CD4-positive, alpha-beta T cell treated with Interferon gamma for 1 hour (primary cell): ENCODE measurements at regions not wholly inside any gene's neighbourhood (a gene's known extent, or its start where the extent isn't known, plus 50 kb on each side); places are given as distances from the start of the nearest gene placed in this dataset.

Experiments used
- DNase-seq: peaks from one replicate; pipeline ENCODE4 v3.0.0-alpha.2; 2020

DNA sequence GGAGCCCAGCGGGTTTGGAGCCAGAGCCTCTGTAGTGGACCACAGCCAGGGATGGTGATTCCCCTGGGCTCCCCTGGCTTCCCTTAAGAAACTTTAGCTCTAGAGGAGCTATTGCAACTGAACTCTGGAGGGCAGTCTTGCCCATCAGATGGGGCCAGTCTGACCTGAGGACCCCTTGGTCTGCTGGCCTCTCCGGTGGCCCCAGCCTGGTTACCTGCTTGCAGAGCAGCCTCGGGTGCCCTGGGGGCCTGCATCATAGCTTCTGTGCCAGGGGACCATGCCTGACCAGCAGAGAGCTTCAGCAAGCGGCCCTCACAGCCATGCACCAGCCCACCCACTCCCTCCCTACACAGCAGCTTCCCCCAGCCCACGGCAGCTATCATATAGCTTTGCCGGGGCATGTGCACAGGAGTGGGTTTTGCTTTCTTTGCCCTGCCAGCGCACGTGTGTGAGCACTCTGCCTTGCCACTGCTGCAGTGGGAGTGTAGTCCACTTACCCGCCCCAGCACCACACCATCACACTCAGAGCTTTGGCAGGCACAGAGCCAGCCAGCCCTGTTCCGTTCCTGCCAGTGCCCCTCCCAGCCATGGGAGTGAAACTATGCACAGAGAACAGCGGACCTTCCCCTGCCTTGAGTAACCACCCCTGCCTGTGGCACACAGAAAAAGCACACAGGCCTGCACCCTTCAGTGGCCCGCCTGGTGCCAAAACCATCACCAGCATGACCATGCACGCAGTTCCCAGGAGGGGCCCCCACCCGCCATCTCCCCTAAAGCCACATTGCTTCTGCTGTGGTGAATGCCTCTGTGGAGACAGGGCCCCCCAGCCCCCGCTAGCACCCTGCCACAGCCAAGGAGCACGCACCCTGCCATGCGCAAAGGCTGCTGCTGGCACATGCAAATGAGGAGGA lies 442.9 kb upstream of the NEGR1 start:
- no peak for DNase-seq

DNA sequence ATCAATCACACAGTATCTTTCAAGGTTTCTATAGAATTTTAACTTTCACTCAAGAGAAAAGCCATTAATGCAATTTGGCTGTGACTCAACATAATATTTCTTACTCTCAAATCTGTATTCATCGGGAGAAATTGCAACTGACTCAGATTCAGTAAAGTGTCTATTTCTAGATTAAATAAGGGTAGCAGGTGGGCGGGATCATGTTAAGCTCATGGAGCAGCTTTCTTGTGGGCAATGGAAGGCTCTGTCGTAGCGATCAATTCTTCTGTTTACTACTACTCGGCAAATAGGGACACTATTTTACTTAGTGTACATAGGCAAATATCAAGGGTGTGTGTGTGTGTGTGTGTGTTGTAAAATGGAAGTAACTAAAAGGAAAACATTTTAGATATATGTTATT lies 423.6 kb upstream of the NEGR1 start:
- no peak for DNase-seq

DNA sequence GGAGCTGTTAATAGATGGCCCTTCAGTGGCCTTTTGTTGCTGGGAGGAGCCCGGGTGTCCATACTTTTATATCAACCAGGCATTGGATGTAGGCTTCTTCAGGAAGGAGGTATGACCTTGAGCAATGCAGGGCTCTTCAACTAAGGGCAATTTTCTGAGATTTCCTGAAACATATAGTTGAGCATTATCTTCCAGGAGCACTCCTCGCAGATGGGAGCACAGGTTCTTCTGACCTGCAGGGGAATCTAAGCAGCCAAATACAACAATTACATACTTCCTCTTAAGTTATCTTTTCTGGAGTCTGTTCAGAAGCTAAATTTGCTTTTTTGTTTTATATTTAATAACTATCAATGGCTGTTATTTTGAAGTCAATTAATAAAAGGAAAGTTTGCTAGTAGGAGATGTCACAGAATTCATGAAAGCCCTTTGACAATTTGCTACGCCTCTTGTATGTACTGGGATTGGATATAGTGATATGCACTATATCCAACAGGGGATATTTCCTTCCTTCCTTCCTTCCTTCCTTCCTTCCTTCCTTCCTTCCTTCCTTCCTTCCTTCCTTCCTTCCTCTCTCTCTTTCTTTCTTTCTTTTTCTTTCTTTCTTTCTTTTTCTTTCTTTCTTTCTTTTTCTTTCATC lies 422.6 kb upstream of the NEGR1 start:
- no peak for DNase-seq

DNA sequence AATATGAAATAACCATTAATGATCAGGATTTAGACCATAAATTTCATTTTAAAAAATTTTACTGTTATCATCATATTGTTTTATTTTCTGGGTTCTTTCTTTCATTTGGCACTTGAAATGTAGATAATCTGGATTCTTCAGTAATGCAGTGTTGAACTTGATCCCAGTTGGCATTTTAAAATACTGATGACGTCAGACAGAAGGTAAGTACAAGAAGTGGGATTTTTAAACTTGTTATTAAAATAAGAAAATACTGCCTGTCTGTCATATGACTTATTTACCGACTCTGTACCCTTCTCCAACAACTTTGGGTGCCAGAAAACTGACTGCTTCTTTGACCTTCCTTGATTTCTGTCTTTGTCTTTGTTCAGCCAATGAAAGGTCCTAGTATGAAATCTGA lies 415.1 kb upstream of the NEGR1 start:
- no peak for DNase-seq

DNA sequence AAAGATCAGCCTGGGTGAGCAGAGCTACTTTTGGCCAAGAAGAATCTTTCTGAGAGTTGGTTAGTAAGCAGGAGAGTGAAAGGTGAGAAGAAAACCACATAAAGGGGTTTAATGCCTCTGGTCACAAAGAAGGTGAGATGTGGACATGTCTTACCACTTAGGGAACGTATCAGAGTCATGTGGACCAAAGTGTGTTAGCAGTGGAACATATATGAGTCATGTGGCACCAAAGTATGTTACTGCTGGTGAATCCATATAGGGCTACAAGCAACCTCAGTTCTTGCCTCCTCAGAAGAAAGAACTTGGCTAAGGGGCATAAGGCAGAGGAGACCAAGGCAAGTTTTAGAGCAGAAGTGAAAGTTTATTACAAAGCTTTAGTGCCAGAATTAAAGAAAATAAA lies 411.6 kb upstream of the NEGR1 start:
- DNase-seq = no peak

DNA sequence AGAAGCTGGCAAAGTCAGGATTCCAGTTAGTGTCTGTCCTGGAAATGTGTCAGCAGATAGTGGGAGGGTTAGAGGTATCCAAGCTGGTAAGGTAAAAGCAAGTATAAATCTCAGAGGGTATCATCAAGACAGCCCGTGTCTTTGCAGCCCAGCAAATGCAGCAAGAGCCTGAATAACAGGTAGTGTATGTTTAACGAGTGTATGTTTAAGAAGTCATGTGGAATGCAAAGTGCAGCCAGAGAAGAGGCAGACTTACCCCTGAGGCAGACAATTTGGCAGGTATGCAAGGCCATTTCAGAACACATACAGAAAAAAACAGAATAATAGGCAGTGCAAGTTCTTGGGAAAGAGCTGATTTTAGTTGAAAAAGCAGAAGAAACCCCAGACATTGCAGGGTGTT lies 411.0 kb upstream of the NEGR1 start:
- DNase-seq = no peak

DNA sequence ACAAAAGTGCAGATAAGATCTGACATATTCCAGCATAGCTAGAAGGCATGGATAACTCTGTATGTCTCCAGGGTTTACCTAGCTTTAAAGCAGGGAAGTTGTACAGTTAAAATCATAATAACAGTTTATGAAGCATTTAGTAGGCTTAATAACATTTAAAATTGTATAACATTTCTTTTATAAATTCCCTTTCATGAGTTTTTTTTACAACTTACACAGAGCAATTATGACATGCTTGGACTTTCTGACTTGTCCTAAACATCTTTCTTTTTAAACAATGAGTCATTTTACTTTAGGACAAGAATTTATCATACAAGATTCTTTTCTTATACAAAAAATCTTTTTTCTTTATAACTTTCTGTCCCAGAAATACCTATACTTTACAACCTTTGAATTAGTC lies 408.5 kb upstream of the NEGR1 start:
- no peak for DNase-seq

DNA sequence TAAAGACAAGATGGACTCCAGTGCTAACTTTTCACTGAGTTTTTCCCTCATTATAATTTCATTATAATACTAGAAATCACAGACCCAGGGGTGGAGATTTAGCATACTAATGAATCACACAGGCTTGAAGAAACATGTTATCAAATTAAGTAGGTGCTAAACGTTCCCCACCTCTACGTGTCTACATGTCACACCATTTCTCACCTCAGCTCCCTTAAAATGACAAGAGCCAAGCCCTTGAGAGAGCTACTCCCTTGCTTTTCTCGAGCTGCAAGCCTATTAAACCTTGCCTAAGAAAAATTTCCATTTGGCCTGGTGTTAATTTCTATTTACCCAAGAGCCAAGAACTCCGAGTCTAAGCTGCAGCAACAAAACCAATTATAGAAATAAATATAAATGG lies 396.3 kb upstream of the NEGR1 start:
- no peak for DNase-seq

DNA sequence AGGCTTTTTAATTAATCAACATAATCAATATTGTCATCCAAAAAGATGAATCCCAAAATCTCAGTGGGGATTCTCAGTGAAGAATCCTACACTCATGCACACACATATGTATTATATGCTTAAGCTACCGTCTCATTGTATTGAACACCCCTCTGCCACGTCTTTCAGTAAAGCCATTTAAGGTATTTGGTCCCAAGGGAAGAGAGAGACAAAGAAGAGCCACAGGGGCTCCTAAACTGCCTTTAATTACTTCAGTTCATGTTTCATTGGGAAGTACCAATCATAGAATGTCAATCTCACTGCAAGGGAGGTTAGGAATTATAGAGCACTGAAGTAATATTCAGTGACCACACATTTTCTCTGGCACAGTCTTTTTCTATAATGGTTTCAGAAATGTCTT lies 388.6 kb upstream of the NEGR1 start:
- DNase-seq = no peak

DNA sequence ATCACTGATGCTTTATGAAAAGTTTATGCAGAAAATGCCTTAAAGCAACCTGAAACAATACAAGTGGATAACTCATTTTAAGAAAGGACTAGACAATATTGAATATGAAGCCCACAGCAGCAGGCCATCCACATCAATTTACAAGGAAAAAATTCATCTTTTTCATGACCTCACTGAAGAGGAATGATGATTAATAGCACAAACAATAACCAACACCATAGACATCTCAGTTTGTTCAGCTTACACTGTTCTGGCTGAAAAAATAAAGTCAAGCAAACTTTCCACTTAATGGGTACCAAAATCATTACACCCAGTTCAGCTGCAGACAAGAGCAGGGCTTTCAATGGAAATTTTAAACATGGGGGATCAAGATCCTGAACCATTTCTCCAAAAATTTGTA lies 380.6 kb upstream of the NEGR1 start:
- no peak for DNase-seq

DNA sequence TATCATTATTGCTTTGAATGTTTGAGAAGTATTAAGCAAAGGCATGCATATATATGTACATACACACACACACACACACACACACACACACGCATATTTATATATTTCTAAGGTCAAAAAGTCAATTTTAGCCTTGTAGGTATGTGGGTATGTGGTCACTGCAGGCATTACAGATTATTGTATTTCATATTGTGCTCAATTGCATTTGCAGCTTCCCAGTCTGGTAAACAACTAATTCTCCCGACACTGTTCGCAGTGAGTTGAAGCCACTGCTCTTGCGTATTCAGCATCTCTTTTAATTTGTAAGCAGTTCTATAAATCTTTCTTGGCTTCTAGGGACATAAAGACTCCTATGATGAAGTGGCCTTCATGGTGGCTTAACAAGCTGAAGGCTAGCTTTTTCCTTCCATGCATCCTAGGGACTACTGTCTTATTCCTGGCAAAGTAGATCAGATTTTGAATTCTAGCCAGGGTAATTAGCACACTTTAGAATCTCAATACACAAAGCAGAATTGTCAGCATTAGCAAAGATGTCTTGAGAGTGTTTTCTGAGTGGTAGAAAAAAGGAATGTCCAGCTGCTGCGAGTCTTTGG lies 368.6 kb upstream of the NEGR1 start:
- no peak for DNase-seq

DNA sequence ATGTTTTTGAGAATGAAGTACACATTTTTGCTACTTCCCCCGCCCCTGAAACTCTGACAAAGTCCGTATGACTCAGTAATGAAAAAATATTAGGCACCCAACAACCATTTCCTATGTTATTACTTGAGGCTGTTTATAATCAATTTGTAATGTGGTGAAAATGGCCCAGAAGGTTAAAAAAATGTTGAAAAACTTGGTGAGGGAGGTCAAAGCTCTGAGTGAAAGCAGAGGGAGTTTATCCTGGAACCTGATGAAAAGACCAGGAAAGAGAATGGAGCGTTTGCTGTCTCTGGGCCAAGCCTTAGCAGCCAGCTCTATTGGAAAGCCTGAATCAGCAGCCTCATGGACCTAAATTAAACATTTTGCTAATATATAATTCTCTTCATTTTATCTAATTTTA lies 367.7 kb upstream of the NEGR1 start:
- no peak for DNase-seq

DNA sequence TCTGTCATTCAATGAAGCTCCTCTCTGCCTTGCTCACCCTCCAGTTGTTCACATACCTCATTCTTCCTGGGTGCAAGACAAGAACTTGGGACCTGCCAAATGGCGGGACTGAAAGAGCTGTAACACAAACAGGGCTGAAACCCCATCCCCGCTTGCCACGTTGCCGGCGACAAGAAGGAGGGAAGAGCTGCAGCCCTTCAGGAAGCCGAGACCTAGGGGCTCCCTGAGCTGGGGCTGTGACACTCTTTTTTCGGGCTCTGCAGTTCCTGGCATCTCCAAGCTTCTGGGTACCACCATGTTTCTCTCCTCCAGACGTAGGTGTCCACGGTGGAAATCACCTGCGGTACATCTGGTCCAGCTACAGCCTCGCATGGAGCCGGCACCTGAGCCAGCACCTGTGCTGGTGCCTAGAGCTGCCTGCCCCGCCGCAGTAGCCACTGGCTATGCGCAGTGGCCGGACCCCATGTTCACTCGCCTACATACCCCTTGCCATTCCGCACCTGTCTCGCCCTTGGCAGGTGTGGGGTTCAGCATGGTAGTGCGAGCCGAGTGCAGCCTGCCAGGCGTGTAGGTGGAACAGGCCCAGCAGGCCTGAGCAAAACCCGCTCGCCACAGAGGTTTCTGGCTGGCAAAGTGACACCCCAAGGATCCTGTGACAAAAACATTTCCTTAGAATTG lies 367.0 kb upstream of the NEGR1 start:
- no peak for DNase-seq

DNA sequence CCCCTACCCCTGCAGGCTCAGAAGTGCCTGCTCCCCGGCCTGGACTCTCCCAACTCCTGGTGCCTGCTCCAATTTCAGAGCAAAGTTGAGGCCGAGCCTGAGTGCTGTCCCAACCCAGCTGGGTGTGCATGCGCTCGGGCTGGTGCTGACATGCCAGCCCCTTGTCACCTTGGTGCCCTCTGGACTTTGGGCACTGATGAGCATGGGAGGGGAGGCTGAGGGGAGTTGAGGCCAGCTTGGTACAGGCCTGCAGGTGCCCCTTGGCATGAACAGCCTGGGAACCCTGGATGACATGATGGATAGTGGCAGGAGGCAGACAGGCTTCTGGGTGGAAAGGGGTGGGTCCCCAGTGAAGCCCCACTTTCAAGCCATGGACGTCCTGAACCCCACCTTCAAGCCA lies 366.1 kb upstream of the NEGR1 start:
- DNase-seq = no peak

DNA sequence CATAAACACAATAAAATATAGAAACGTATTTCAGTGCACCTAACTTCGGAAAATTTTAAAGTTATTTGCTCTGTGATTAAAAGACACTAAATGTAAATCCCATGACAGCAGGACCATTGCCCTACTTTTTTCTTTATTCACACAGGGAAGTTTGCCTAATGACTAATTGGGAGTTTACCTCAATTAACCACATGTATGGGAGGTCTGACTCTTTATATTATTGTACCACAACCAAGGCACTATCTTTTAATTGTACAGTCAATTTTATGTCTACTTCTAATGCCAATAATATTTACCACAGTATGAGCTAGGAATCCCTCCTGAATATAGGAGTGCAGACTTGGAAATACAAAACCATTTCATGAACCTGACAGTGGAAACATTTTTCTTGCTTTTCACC lies 360.8 kb upstream of the NEGR1 start:
- DNase-seq = no peak

DNA sequence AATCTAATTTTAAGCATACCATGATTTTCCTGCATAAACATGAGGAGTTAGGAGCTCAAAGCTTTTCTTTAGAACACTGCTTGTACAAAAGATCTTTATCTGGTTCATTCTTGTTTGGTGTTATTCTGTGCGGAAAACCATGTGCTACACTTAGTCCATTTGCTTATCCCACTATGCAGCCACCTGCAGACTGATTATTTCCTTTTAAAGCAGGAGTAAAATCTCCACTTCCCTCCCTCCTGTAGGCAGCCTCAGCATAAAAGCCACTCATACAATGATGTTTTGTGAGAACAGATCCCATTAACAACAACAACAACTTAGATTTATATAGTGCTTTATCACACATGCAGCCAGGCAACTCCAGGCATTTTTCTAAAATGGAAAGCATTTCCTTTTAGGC lies 355.3 kb upstream of the NEGR1 start:
- DNase-seq = no peak

DNA sequence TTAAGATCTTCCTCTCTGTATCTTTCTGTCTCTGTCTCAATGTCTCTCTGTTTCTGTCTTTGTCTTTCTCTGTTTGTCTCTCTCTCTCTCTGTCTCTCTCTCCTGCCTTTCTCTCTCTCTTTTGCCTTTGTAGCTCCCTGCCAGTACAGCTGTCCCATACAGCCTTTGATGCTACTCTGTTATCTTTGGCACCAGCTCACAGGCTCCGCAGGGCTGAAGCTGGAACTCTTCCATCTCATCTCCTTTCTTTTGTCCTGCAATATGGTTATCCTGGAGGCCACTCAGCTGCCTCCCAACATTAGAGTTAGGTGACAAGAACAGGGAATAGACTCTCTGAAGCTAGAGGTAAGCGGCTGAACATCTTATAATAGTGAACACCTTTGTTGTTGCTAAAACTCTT lies 354.3 kb upstream of the NEGR1 start:
- DNase-seq = no peak

DNA sequence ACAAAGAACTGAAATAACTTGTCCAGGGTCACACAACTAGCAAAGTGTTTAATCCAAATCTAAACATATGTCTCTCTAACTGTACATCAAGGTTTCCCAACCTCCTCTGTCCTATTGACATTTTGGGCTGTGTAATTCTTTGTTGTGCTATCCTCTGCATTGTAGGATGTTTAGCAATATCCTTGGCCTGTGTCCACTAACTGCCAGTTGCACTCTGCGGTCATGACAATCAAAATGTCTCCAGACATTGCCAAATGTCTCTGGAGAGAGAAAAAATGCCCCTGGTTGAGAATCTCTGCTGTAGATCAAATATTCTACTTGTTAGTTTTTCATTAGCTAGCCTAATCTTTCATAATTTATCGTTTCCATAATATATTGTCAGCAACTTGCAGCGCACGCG lies 353.4 kb upstream of the NEGR1 start:
- no peak for DNase-seq

DNA sequence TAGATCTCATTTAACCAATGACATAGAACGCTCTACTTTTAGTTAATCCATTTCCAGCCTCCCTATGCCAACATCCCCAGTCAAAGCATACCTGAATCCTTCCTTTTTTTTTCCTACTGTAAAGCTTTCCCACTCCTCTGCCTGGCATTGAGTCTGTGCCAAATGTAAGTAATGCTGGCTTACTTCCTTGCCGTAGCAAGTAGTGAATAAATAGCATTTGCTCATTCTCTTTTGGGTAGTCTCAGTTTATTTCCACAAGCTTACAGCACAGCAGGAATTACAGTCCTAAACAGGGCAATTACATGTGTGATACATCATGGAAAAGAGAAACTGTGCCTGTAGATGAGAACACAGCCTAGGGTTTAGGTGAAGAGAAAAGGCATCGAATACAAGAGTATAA lies 352.6 kb upstream of the NEGR1 start:
- DNase-seq = no peak

DNA sequence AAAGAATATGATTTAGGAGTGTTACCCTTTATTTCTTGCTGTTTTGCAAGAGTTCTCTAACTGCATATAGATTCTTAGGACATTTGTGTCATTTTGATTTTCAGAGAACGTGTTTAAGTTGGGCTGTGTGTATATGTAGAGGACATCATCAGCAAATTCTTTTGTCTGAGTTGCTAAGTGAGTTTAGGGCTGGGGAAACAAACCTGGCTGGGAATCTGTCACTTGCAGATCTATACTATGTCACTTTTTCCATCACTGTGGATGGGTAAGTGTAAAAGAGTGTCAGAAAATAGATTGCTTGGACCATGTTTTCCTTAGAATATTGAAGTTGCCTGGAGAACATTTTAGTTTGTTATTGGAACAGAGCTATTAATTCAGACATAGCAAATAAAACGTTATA lies 349.1 kb upstream of the NEGR1 start:
- no peak for DNase-seq

DNA sequence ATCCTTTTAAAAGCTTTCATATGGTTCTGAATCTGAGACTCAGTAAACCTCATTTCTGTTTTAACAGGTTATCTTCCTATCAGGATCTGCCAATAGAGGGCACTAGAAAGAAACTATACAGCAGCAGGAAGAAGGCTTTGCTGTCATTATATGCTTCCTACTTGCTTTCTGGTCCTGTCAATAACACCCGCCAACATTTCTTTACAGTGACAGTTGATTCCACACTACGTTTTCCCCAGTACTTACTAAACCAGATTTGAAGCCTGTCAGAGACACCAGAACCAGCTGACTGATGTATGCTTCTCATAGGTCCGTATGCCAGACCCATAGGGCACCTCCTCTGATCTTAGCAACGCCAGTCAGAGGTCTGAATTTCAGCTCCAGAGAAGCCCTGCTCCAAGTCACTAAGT lies 341.0 kb upstream of the NEGR1 start:
- DNase-seq = no peak

DNA sequence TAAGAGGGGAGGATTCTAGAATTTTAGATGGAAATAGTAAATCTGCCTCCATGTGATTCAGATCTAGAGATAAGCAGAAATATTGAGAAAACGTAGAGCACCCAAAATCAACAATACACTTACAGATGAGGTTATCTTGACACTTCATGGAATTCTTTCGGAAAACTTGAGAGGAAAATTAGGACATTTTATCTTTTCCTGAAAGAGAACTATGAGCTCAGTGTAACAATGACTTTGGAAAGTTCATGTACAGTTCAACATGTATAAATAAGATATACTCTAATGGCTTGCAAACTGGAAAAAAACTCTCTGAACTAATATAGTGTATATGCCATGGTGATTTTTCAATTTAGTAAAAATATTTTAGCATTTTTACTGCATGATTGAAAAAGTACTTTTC lies 338.1 kb upstream of the NEGR1 start:
- DNase-seq = no peak

DNA sequence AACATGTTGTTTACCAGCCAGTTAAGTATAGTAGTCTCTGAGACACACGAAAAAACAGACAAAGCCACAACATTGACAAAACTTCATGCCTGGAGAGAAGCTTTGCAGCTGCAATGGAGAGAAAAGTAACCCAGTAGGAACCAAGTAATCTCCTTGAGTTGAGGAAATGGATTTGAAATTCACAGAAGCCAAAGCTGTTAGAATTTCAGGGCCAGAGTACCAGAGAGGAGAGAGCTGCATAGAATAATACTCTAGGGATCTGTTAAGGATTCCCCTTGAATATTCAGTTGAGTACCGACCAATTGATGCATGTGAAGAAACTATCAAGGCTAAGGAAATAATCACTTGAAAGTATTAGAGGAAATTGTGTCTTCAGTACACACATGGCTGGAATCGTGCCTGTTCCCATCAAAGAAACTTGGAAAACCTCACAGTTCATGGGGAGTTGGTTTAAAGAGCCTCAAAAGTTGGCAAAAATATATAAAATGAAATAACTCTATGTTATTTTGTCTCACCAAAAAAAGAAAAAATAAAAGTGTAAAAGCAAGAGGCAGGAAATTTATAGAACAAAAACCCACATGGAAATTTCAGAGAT lies 324.0 kb upstream of the NEGR1 start:
- DNase-seq = no peak
